HCT116 (cell line): ENCODE measurements at regions not wholly inside any gene's neighbourhood (a gene's known extent, or its start where the extent isn't known, plus 50 kb on each side); places are given as distances from the start of the nearest gene placed in this dataset.

Source experiments
- CBX3 ChIP-seq: IDR thresholded peaks from 2 replicates; pipeline ENCODE4 v1.6.1; 2012; ENCODE audit warnings: low read depth
- CEBPB ChIP-seq: IDR thresholded peaks from 2 replicates; pipeline ENCODE4 v1.6.1; 2012; ENCODE audit warnings: low read depth
- EZH2 ChIP-seq: fragments of 200-600 bp; sonication (generic); IDR thresholded peaks from 2 replicates; pipeline ENCODE4 v1.6.1; 2017; ENCODE audit warnings: antibody characterized with exemption, mixed run types
- EZH2phosphoT487 ChIP-seq: fragments of 200-600 bp; IDR thresholded peaks from 2 replicates; pipeline ENCODE4 v1.6.1; 2018; ENCODE audit warnings: antibody characterized with exemption, borderline replicate concordance
- POLR2A ChIP-seq: IDR thresholded peaks from 2 replicates; pipeline ENCODE4 v1.7.0; 2011; ENCODE audit warnings: borderline replicate concordance; ENCODE audit not compliant: insufficient read depth, insufficient read length; ENCODE audit errors: extremely low read depth
- YY1 ChIP-seq: IDR thresholded peaks from 2 replicates; pipeline ENCODE4 v1.6.1; 2011; ENCODE audit warnings: low read length, low read depth, moderate library complexity, mild to moderate bottlenecking; ENCODE audit not compliant: insufficient replicate concordance; ENCODE audit errors: extremely low read depth
- TF ChIP-seq, protein P1 (sequence below), 3 experiments: fragments of 200-600 bp in 1 of 3; sonication (generic) in 1 of 3; IDR thresholded peaks in 2 of 3; conservative IDR thresholded peaks in 1 of 3; 2 replicates each; pipeline ENCODE4 v1.5.1; 2012 to 2017; ENCODE audit warnings: low read depth in 2 of 3, low read length in 2 of 3, antibody characterized with exemption in 1 of 3, borderline replicate concordance in 1 of 3, control low read depth in 1 of 3, mild to moderate bottlenecking in 1 of 3, mixed read lengths in 1 of 3, mixed run types in 1 of 3, moderate library complexity in 1 of 3; ENCODE audit not compliant: insufficient read depth in 1 of 3
- TF ChIP-seq, protein P2 (sequence below): IDR thresholded peaks from 2 replicates; pipeline ENCODE4 v1.6.1; 2012; ENCODE audit warnings: low read depth

DNA sequence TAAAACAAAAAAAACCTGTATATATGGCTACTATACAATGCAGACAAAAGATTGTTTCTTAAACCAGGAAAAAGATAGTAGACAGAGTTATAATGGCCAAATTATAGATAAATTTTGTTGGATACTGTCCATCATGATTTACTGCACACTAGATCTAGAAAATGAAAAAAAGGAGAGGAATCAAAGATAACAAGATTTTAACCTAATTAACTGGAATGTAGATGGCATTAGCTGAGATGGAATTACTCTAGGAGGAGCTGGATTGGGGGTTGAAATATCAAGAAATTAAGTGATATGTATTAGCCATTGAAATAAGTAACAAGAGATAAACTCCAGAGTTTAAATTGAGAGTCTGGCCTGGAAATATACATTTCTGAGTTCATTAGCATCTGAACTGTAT lies 1489.1 kb downstream of the PLA2G4A start:
- TF ChIP-seq CBX3 (no peak), POLR2A (no peak), EZH2 (no peak), EZH2phosphoT487 (no peak), CEBPB (no peak), YY1 (no peak)
- TF ChIP-seq, protein P1, sequence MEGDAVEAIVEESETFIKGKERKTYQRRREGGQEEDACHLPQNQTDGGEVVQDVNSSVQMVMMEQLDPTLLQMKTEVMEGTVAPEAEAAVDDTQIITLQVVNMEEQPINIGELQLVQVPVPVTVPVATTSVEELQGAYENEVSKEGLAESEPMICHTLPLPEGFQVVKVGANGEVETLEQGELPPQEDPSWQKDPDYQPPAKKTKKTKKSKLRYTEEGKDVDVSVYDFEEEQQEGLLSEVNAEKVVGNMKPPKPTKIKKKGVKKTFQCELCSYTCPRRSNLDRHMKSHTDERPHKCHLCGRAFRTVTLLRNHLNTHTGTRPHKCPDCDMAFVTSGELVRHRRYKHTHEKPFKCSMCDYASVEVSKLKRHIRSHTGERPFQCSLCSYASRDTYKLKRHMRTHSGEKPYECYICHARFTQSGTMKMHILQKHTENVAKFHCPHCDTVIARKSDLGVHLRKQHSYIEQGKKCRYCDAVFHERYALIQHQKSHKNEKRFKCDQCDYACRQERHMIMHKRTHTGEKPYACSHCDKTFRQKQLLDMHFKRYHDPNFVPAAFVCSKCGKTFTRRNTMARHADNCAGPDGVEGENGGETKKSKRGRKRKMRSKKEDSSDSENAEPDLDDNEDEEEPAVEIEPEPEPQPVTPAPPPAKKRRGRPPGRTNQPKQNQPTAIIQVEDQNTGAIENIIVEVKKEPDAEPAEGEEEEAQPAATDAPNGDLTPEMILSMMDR (IDR thresholded peaks at IDR 0.05 in 2 of 3, conservative IDR thresholded peaks at IDR 0.05 in 1 of 3; ENCODE audit: borderline replicate concordance in 1 of 3, insufficient read depth in 1 of 3, low read depth in 2 of 3, low read length in 2 of 3), result no peak
- TF ChIP-seq, protein P2, sequence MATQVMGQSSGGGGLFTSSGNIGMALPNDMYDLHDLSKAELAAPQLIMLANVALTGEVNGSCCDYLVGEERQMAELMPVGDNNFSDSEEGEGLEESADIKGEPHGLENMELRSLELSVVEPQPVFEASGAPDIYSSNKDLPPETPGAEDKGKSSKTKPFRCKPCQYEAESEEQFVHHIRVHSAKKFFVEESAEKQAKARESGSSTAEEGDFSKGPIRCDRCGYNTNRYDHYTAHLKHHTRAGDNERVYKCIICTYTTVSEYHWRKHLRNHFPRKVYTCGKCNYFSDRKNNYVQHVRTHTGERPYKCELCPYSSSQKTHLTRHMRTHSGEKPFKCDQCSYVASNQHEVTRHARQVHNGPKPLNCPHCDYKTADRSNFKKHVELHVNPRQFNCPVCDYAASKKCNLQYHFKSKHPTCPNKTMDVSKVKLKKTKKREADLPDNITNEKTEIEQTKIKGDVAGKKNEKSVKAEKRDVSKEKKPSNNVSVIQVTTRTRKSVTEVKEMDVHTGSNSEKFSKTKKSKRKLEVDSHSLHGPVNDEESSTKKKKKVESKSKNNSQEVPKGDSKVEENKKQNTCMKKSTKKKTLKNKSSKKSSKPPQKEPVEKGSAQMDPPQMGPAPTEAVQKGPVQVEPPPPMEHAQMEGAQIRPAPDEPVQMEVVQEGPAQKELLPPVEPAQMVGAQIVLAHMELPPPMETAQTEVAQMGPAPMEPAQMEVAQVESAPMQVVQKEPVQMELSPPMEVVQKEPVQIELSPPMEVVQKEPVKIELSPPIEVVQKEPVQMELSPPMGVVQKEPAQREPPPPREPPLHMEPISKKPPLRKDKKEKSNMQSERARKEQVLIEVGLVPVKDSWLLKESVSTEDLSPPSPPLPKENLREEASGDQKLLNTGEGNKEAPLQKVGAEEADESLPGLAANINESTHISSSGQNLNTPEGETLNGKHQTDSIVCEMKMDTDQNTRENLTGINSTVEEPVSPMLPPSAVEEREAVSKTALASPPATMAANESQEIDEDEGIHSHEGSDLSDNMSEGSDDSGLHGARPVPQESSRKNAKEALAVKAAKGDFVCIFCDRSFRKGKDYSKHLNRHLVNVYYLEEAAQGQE, result no peak
